ENCODE measurements at regions not wholly inside any gene's neighbourhood (a gene's known extent, or its start where the extent isn't known, plus 50 kb on each side); places are given as distances from the start of the nearest gene placed in this dataset.

GRCh38 chr13:111949311-111949710 is 117.6 kb upstream of the SOX1 start:
- TF ChIP-seq CTCF (IDR thresholded peaks at IDR 0.05) (no peak), POLR2A (IDR thresholded peaks at IDR 0.05) (no peak)

All from thyroid gland (tissue), 4 donors.